HG02885 (cell line): ENCODE measurements at regions not wholly inside any gene's neighbourhood (a gene's known extent, or its start where the extent isn't known, plus 50 kb on each side); places are given as distances from the start of the nearest gene placed in this dataset.
"Not testable (repeated sequence)": the region's sequence is repeated elsewhere in the genome, so short reads cannot be mapped to it uniquely, and the experiment has no call there.

Experiments used
- ATAC-seq: cut with Tn5 transposase; IDR thresholded peaks from one replicate; pipeline ENCODE4 v1.9.1; 2021; ENCODE audit warnings: mild to moderate bottlenecking; ENCODE audit not compliant: unreplicated experiment, poor library complexity

DNA sequence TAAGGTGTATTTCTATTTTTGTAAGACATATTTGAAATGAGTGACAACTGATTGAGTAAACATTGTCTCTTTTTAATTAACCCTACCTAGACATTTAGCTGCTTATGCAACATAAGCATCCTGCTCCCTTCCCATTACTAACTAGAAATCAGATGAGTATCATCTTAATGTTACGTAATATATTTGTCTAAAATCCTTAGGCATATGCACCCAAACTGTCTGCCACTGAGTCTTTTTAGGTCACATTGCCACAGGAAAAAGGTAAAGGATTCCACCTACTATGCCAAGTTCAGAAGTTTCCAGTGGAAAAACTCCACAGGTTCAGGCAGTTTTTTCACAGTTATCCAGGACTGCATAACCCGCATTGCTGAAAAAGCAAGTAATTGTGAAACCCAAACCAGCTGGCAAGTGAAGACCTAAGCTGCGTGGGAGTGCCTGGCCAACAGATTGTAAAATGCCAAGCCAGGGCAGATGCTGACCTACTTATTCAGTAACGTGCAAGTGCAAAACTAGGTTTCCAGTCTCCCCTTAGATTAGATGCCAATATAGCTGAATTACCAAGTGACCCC lies 983.7 kb downstream of the GATA3 start:
- ATAC-seq: no peak

DNA sequence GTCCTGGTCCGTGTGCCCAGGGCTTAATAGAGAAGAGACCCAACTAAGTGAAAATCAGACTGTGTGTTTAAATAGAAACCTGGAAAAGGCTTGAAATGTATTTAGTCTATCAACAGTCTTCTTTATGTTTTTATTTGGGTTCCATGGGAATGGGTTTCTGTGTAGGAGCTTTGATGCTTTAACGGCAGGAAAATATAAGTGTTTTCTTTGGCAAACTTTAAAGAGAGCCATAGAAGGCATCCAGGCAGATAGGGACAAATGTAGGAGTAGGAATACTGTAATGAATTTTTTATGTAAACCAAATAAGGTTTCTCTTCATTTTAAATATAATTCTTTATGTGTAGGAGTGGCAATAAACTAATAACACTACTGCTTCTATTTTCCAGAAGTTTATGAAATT lies 989.0 kb downstream of the GATA3 start:
- ATAC-seq: no peak

DNA sequence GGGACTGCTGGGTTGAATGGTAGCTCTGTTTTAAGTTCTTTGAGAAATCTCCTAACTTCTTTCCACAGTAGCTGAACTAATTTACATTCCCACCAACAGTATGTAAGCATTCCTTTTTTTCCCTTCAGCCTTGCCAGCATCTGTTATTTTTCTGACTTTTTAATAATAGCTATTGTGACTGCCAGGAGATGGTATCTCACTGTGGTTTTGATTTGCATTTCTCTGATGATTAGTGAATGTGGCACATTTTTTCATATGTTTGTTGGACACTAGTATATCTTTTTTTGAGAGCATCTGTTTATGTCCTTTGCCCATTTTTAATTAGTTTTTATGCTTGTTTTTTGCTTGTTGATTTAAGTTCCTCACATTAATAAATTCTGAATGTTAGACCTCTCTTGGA lies 990.8 kb downstream of the GATA3 start:
- ATAC-seq: no peak

DNA sequence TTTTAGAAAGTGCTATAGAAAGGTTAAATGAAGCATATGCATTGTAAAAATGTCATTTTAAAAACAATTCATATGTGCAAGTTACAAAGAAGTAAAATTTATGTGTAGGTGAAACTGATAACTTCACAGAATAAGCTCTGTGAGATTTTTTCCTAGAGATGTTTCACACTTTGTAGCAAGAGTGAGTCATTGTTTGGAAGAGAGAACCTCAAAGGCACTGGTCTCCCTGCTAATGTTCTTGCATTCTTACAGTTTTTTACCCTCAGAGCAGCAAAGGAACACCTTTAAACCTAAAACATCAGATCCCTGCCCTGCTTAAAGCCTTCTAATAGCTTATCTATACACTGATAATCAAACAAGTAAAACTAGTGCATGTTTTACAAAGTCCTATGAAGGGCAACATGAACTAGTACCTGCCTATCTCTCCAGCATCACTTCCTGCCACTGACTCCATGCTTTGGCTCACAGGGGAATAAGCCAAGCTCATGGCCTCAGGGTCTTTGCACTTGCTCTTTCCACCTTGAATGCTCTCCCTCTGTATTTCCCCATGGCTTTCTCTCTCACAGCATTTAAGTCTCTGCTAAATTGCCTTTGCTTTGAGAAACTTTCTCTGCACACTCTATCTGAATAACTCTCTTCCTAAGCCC lies 997.0 kb downstream of the GATA3 start:
- no peak for ATAC-seq

DNA sequence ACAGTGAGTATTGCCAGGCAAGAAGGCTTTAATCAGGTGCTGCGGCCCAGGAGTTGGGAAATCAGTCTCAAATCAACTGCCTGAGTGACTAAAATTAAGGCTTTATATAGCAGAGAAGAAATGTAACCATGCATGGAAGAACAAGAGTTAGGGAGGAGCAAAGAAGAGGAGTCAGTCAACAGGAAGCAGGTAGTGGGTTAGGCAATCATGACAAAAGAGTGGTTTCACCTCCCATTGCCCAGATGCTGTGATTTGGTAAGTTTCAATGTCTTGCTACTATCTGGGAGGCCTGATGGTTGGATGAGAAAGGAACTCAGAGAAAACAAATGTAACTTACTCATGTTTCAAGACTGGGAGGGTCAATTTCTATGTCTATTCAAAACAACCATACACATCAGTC lies 998.3 kb downstream of the GATA3 start:
- ATAC-seq: no peak

DNA sequence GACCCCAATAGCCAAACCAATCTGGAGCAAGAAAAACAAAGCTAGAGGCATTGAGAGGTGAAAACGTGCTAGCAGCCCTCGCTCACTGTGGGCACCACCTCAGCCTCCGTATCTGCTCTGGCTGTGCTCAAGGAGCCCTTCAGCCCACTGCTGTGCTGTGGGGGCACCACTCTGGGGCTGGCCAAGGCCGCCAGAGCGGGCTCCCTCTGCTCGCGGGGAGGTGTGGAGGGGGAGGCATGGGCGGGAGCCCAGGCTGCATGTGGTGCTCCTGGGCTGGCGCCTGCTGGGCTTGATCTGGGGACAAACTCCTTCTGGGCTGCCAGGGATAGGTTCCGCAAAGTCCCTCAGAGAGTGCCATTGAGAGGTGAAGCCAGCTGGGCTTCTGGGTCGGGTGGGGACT lies 1002.0 kb downstream of the GATA3 start:
- ATAC-seq: no peak

DNA sequence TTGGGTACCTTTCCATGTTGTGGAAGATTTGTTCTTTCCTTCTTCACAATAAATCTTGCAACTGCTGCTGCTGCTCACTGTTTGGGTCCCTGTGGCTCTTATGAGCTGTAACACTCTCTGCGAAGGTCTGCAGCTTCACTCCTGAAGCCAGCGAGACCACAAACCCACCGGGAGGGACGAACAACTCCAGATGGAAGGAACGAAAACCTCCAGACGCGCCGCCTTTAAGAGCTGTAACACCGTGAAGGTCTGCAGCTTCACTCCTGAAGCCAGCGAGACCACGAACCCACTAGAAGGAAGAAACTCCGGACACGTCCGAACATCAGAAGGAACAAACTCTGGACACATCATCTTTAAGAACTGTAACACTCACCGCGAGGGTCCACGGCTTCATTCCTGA lies 1002.8 kb downstream of the GATA3 start:
- ATAC-seq: not testable (repeated sequence)

DNA sequence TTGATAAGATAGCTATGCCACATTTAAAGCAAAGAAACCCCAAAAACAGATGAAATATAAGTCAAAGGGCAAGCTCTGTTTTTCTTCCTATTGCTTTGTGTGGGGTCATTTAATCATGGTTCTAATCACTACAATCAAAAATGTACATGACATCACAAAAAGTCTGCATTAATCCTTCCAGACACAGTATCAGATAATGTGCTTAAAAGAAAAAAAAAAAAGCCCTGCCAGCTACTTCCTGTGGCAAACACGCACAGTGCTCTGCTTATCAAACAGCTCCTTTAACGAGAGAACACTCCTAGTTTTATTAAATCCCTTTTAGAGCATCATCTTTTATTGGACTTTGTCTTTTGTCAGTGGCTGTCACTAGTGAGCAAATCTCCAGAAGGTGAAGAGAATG lies 1005.8 kb downstream of the GATA3 start:
- no peak for ATAC-seq

DNA sequence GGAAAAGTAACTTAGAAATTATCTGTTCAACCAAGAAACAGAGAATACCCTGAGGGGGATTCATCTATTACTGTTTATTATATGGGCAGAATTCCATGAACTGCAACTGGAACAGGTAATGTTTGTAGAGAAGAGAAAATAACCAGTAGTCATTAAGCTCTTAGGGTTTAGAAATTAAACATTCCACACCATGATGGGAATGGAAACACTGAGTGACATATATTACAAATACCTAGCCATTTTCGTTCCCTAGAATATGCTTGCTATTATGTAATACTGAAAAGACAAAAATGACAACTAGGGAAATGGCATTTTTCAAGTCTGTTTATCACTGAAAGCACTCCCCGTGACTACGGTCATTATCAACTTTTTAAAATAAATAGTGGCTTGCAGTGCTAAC lies 1007.4 kb downstream of the GATA3 start:
- ATAC-seq: no peak

DNA sequence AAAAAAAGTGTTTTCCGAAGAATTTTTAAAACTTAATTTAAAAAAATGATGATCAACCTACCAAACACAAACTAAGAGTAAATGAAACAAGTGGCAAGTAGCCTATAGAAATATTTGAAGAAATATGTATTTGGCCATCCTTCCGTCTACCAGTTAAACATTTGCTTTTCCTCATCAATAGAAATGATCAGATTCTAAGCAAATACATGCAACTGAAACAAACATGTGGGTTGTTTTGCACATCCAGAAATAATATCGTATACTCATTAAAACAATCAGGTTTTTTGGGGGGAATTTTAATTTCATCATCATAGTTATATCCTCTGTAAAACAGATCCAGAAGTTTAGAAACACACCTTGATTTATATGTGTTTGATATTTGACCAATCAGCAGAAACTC lies 1011.7 kb downstream of the GATA3 start:
- no peak for ATAC-seq

DNA sequence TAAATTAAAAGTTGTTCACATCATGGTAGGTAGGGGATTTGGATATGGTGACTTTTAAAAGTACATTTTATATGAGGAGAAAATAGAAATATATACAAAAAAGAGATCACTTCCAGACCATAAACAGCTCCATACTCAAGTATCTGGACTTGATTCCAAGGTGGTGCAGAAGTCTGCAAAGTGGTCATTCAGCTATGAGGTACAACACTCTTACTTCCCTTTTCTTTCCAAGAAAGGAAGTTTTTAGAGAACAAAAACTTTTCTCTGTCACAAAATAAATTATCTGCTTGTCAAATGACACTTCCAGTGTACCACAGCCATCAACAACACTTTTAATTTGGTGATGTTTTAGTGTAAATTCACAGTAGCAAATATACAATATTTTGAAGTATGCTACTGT lies 1013.5 kb downstream of the GATA3 start:
- no peak for ATAC-seq

DNA sequence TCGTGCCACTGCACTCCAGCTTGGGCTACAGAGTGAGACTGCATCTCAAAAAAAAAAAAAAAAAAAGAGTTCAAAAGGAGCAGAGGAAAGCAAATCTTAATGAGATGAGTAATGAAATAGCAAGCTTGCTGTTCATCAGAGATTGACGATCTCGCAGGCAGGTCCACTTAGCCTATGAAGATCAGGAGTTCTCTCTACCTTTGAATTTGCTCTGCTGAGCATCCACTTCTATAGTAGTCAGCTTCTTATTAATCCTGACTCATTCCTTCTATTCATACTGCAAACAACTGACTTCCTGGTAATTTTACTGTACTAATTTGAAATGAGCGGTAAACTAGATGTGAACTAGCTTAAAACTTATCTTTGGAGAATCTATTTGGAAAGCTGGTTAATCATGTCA lies 1014.6 kb downstream of the GATA3 start:
- ATAC-seq: no peak

DNA sequence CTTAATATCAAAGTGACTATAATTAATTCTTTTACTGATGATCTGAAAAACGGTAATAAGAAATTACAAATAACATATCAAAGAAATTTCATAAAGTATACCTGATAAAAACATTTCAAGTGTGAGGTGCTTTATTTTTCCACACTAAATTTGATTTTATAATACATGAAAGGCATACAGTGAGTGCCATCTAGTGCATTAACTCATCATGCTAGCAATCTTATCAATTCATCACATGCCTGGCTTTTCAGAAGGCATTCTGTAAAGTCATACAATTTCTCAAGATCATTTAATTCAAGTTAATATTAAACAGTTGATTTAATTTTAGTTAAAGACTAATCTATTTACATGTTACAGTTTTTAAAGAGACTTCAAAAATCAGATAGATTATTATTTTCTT lies 1020.9 kb downstream of the GATA3 start:
- no peak for ATAC-seq

DNA sequence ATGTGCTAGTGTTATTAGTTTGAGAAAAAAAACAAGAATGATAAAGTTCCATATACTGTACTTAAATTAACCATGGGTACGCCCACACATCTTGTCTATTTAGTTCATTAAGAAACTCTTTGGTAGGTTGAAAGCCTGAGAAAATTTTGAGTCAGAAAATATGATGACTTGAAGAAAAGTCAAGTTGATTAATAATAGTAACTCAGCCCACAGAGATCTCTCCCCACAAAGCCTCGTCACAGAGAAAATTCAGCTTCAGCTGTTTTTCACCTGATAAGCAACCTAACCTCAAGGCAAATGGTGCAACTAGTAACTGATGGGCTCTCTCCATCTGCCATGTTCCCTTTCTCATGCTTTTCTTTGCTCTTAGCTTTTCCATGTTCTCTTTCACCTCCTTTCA lies 1021.6 kb downstream of the GATA3 start:
- no peak for ATAC-seq

DNA sequence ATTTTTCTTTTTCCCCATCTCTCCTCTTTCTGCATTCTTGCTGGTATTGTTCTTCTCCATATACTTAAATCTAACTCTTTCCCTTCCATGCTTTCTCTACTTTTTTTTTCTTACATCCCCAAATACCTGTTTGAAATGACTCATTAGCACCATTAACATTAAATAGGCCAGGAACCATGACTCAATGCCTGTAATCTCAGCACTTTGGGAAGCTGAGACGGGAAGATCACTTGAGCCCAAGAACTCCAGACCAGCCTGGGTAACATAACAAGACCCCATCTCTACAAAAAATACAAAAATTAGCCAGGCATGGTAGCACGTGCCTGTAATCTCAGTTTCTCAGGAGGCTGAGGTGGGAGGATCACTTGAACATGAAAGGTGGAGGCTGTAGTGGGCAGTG lies 1026.8 kb downstream of the GATA3 start:
- ATAC-seq: no peak

DNA sequence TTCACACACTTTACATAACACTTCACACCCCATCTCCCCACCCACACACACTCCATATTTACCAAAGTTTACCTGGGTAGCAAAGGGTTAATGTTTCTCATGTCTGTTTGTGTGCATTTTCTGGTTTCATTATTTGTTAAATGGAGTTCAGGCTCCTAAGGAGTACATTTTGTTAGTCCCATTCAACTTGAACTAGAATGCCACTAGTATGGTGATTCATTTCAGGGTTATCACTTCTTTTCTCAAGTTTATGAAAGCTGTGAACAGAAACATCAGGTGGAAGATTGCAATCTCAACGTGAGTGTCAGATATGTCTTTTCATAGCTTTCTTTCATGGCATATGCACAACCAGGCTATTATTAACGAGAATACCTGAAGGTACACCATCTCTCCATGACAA lies 1027.5 kb downstream of the GATA3 start:
- no peak for ATAC-seq

DNA sequence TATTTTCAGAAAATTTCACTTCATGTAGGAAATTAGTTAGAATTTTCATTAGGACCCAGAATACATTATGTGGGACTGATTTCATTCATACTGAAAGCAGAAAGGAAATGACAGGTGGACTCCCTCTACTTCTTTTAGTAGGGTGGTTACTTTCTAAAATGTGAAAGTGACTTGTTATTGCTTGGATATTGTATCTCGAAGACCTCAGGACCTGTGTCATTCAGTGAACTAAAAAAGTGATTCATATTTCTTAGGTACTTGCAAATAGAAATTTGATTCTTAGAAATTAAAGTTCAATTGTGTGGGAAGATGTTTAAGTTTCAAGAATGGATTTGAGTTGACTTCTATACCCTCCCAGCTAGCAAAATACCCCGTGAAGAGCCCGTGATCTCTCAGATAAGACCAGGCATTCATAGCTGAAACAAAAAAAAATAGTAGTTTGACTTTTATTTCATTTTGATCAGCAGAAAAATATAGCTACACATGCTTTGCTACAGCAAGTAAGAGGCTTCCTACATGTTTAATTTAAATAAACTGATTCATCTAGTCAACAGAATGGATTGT lies 1037.1 kb downstream of the GATA3 start:
- ATAC-seq: no peak

DNA sequence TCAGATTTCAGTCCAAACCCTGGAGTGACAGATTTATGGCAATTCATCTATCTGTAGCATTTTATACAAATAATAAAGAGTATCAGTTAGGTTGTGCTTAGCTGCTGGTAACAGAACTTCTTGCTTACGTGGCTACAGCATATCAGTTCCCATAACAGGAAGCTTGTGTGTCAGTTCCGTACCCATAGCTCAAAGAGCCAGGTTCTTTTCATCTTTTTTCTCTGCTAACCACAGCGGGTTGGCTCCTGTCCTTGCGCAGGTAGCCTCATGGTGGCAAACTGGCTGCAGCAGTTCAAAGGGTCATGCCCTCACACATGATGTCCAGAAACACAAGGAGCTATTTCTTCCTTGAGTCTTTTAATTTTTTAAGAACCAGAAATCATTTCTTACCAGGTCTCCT lies 1041.8 kb downstream of the GATA3 start:
- no peak for ATAC-seq

DNA sequence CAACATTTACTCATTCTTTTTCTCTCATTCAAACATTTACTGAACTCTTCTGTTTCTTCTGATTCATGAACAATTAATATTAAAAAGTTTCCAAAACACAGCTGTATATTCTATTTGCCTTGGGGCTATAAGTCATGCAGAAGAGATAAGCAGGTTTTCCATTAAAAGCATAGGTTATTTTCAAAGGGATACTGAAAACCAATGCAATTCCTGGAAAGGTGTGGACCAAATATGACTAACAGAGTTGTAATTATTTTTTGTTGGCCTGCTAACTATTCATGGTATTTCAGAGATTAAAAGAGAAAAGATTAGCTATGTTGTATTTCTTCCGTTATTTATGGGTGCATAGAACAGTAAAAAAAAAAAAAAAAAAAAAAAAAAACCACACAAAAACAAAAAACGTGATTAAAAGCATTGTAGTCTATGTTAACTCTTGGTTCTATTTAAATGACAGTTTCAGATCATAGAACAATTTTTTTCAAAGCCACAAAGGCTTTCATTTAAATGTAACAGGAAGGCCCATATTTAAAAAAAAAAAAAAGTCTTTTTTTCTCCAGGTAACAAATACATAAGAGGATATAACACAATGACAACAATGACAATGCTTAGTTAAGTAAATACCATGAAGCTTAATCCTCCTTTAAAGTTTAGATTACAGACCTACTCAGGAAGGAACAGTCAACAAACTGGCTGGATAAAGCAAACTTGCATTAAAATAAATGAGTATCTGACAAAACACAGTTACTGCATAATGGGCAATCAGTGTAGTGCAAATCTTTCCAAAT lies 1042.9 kb downstream of the GATA3 start:
- ATAC-seq: no peak

DNA sequence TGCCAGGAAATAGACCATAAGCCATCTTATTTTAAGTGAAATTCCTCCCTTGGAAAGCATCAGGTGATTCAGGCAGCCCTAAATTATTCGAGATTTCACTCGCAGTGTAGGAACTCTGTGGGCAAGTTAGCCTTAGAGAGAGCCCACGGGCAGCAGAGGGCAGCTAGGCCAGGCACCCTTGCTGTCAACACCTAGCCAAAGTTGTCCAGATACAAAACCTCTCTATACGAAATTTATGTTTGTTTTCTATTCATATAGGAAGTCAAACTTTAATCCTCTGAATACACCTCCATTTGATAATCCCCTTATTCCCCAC lies 1043.5 kb downstream of the GATA3 start:
- no peak for ATAC-seq

DNA sequence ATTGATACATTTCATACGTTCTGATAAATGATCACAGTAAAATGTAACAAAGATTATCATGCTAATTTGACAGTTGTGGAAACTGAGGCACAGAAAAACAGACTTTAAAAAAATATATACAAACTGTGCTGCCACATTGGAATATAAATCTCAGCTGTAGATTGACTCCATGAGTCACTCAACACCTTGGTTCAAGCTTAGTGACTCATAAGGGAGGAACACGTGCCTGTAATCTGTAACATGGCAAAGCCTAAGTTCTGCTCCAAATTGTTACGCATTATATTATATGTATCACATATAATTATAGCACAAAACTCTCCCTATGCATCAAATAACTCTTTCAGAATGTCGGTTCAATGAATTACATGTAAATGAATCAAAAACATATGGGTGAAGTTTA lies 1047.5 kb downstream of the GATA3 start:
- ATAC-seq: no peak

DNA sequence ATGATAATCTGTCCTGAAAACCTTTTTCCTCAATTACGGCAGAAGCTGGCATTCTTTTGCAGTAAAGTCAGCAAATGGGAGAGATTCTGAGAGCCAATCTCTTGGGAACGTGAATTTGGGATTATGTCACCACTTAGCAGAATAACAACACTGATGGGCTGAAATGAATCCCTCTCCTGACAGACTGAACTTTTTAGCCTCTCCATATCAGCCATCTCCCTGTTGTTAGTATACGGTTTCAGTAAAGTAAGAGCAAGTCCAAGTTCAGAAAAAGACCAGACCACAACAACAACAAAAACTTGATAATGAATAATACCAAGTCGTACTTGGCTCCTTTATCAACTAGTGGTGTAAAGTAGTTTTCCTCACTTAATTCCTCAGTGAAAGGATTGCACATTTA lies 1048.8 kb downstream of the GATA3 start:
- ATAC-seq: no peak
